Left hindlimb (tissue), 1 donor: ENCODE measurements at regions not wholly inside any gene's neighbourhood (a gene's known extent, or its start where the extent isn't known, plus 50 kb on each side); places are given as distances from the start of the nearest gene placed in this dataset.
A peak's percentile ranks its signal among the peaks of the same experiment; 100 is the strongest.

ENCODE experiments used
- DNase-seq: peaks from one replicate; pipeline ENCODE4 v3.0.0-alpha.2; 2018

DNA sequence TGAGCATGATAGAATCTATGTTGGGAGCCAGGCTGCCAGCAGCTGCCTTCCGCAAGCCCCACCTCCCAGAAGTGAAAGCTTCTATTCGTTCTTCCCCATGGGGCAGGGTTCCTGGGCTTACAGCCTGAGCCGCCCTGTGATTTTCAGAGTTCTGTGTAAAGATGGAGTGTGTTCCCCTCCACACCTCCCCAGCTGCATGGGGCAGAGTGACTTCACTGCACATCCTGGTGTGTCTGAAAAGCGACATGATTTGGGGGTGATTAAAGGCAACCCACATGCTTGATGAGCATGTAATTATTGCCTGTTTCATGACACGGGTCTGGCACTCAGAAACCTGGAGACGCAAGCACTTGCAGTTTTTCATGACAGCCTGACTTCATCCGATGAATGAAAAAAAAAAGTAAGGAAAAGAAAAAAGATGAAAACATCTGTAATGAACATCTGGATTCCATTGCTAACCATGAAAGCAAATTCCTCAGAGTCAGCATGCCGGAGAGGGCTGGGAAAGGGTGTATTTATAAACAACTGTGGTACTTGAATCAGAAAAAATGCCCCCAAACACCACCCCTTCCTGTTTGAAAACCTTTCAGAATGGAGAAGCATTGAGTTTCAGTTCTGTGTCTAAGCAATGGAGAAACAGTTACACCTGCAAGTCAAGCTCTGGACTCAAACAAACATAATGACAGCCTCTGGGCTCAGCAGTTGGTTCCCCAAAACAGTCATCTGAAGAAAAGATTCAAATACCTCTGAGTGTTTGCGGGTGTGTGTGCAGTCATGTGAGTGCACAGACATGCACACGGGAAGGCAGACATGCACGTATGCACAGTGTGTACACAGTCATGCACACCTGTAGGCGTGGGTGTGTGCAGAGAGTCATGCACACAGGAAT is 266.0 kb downstream of the ENGASE start:
- no peak for DNase-seq

DNA sequence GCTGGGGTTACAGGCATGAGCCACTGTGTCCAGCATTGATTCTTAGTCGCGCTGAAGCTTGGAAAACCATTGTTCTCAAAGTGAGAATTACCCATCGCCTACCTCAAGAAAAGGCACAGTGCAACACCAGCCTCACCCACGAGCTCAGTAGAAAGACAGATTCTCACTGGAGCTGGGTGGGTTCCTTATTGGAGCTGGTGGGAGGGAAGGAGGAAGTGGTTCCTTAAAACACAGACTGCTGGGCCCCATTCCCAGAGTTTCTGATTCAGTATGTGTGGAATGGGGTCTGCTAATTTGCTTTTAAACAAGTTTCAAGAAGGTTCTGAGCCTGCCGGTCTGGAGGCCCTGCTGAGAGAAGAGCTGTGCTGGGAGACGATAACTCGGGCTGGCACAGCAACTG is 264.7 kb downstream of the ENGASE start:
- no peak for DNase-seq

- DNase-seq: no peak
These were observed 264.0 kb downstream of the ENGASE start for GRCh38 chr17:79338604-79339003.

DNA sequence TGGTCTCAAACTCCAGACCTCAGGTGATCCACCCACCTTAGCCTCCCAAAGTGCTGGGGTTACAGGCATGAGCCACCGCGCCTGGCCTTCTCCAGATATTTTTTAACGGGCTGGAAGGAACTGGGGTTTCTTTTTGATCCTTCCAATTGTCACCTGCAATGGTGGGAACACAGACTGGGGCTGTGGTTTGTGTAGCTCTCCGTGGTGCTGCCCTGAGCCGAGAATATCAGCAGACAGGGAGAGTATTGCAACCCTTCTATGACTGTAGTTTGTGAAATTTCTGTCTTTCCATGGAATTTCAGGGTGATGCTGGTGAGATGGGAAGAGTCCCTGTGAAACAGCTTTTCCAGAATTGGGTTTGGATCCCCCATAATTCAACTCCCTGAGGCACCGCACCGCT is 263.5 kb downstream of the ENGASE start:
- no peak for DNase-seq

DNA sequence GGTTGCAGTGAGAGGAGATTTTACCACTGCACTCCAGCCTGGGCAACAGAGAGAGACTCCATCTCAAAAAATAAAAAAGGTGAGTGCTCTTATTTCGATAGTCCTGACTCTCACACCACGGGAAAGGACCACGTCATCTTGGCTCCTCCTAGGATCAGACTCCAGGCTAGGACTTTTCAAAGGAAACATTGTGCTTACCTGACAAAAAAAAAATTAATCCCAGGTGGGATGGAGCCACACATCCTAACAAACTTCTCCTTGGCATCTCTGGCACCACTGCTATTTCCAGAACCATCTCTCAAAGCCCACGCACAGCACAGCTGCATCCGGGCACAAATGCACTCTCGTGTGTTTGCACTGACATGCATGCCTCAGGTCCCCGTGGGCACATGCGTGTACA is 262.4 kb downstream of the ENGASE start:
- DNase-seq: no peak

DNA sequence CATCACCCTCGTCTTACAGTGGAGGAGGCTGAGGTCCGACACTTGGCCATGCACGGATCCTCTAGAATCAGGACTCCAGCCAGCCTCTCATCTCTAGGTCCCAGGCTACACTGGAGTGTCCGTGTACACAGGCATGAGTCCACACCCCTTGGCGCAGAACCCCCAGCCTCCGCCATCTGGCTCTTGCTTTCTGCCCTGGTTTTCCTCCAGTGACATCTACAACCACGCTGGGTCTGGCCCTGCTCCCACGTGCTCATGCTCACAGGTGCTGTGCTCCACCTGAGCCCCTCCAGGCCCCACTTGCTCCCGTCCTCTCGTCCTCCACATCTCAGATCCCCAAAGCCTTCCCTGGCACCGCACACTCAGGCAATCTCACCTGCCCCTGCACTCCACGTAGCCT is 260.8 kb downstream of the ENGASE start:
- DNase-seq: no peak

- DNase-seq: no peak
These were observed 257.5 kb downstream of the ENGASE start for GRCh38 chr17:79332011-79332554.

DNA sequence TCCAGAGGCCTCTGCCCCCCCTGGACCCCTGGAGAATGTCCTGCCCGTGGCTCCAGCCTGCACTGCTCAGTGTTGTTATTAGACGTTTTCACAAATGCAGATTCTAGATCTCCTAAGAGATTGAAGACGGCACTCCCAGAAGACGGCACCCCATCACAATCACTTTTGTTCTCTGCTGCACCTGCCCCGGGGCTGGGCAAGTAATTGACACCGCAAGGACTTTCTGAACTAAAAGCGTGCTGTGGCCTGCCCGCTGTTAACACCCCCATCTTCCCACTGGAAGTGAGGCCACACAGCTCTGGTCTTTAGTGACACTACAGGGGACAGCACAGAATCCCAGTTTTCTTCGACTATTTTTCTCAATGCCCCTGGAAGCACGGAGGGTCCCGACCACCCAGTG is 256.9 kb downstream of the ENGASE start:
- DNase-seq: no peak

DNA sequence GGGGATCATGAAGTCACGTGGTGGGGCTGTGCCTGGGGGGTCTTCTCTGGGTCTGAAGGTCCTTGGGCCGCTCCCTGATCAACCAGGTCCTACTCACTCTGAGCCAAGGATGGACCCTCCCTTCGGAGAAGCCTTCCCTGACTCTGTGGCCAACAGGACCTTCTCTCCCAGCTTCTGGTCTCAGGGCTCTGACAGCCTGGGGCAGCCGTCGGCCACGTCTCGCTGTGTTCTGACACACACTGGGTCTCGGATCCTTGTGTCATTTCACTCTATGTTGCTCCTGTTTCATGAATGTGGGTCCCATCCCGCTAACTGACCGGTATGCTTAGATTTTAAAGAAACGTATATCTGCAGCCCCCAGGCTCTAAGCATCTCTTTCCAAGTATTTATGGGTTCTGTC is 256.1 kb downstream of the ENGASE start:
- DNase-seq: peak; percentile 5

GRCh38 chr17:79330229-79330628 is 255.6 kb downstream of the ENGASE start:
- DNase-seq: peak; percentile 5

GRCh38 chr17:79326814-79327213 is 252.2 kb downstream of the ENGASE start:
- DNase-seq: no peak

GRCh38 chr17:79325709-79326430 is 251.2 kb downstream of the ENGASE start:
- peak; percentile 67 for DNase-seq

GRCh38 chr17:79324194-79324593 is 249.6 kb downstream of the ENGASE start:
- peak; percentile 10 for DNase-seq

GRCh38 chr17:79323566-79323965 is 248.9 kb downstream of the ENGASE start:
- DNase-seq: peak; percentile 6

- peak; percentile 3 for DNase-seq
These were observed 247.8 kb downstream of the ENGASE start for GRCh38 chr17:79322211-79323123.

DNA sequence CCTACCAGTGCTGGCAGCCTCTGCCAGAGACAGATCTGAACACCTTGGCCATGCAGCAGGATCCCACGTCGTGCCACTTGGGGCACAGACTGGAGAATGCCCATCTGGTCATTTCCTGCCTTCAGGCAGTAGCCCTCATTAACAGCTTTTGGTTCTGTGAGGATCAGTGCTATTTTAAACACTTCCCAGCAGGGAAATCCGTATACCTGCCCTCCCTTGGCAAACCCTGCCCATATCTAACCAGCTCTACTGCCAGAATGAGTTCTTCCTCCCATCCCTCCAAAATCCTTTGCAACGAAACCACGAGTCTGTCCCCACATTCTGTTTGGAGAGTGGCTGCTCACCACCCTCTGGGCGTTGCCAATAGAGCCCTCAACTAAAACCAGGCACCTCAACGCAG is 245.7 kb downstream of the ENGASE start:
- DNase-seq: no peak

DNA sequence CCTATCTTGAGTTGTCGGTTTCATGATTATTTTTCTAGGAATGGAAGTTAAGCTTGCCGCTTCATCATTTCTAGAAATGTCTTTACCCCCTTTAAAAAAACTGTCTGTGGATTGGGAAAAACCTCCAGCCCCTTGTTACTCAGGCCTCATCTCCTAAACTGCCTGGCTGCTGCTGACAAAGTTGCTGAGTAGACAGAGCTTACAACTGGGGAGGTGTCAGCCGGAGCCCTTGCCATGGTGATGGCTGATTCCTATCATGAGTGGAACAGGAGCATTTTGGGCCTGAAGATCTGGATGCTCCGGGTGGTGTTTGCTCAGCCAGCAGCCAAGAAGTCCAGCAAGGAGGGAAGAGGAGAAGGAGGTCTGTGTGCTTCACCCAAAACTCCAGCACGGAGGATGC is 243.3 kb downstream of the ENGASE start:
- no peak for DNase-seq

DNA sequence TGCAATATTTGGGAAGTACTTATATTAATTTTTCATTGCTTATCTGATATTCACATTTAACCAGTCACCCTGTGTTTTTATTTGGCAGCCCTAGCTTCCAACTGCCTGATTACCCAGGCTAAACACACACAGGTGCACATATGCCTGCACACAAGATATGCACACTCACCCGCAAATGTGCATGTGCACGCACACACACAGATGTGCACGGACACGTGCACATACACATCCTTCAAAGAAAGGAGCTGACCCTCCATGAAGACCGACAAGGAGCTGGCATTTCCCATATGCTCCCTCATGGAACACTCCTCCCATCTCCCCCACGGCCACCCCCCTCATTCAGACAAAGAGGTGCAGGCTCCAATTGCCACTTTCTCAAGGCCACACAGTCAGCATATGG is 242.2 kb downstream of the ENGASE start:
- DNase-seq: no peak

DNA sequence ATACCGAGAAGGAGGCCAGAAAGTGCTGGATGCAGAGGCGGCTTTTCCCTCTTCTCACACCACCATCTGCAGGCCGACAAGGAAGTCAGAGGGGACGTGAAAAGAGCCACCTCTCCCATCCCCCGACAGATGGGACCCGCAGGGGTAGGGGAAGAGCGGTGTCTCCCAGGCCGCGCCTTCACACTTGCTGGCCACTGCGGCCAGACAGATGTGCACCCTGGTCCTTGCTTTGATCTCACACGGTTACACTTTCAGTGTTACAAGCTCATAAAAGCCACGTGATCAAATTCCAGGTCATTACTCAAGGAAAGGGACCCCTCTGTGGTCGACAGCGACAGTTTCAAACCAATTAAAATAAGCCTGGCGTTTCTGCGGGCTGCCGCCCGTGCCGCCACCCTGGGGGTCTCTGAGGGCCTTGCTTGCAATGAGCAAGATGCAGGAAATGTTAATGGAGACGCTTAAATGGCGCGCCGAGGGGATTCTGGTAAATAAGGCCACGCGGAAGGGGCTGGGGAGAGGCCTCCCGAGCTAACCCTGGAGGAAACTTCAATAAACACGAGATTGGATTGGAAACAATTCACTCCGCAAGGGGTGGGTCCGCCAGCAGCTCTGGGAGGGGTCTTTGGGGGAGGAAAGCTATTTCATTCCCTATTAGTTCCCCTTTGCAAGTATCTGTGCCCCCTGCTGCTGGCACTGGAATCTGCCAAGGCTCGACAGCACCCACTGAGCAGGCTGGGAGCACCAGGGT is 240.9 kb downstream of the ENGASE start:
- DNase-seq: no peak

DNA sequence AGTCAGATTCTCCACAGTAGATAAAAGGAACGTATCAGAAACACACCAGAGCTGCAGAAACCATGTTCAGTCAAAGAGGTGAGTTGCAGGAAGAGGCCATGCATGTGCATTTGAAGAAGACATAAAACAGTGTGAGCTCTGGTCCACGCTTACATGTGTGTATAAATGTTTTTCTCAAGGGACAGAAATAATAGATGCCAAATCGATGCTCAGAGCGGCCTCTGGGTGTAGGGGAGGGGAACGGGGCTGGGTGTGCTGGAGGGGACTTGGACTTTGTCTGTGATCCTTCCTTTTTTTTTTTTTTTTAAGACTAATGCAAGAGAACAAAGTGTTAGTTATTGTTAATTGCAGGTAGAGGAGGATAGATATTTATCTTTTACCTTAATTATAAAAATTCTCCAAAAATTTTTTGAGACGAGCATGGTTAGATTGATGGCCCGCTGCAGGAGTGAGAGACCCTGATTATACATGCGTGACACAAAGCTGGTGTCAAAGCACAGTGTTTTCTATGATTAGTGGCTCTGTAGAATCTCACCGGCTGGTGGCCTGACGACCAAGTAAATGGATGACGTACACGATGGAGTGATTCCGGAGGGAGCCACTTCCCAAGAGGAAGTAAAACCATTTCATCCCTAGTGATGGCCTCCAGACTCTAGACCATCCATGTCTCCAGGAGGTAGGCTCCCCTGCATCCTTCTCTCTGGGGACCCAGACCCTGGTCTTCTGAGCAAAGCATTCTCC is 240.2 kb downstream of the ENGASE start:
- DNase-seq: no peak

GRCh38 chr17:79311373-79311772 is 236.7 kb downstream of the ENGASE start:
- no peak for DNase-seq
